ENCODE measurements at regions not wholly inside any gene's neighbourhood (a gene's known extent, or its start where the extent isn't known, plus 50 kb on each side); places are given as distances from the start of the nearest gene placed in this dataset.
"Not testable (repeated sequence)": the region's sequence is repeated elsewhere in the genome, so short reads cannot be mapped to it uniquely, and the experiment has no call there.

- no peaks in the 10 kb centered on the region for H3K9me3 ChIP-seq (ENCODE audit: control insufficient read depth, insufficient read depth, low read length)
Measured at GRCh38 chr6:71088166-71088565, 131.3 kb upstream of the B3GAT2 start.

GRCh38 chr6:71090217-71090616, 133.4 kb upstream of the B3GAT2 start:
- Histone ChIP-seq H3K27me3 (ENCODE audit: control insufficient read depth, insufficient read depth, low read length) (no peaks in the 10 kb centered on the region), H3K27ac (ENCODE audit: low read length) (no peak overlapping the region), H3K4me1 (ENCODE audit: control insufficient read depth, insufficient read depth, low read length) (no peaks in the 10 kb centered on the region), H3K36me3 (ENCODE audit: control insufficient read depth, insufficient read depth, low read length) (no peaks in the 10 kb centered on the region), H3K4me3 (ENCODE audit: low read length) (no peak overlapping the region), H3K9me3 (ENCODE audit: control insufficient read depth, insufficient read depth, low read length) (no peaks in the 10 kb centered on the region)
- DNase-seq (ENCODE audit: low read depth, low spot score), result no peak
- no CpG with 5 or more reads among the region's 4 CpGs for WGBS (ENCODE audit: insufficient coverage, insufficient read length)

More at GRCh38 chr6:71088166-71088565, 131.3 kb upstream of the B3GAT2 start:
- no peak for DNase-seq (ENCODE audit: low read depth, low spot score)
- H3K27ac ChIP-seq (ENCODE audit: low read length), result no peak overlapping the region
- H3K27me3 ChIP-seq (ENCODE audit: control insufficient read depth, insufficient read depth, low read length), result no peaks in the 10 kb centered on the region
- WGBS (ENCODE audit: insufficient coverage, insufficient read length), result no CpG with 5 or more reads among the region's 3 CpGs
- H3K4me3 ChIP-seq (ENCODE audit: low read length), result no peak overlapping the region
- no peaks in the 10 kb centered on the region for H3K36me3 ChIP-seq (ENCODE audit: control insufficient read depth, insufficient read depth, low read length)
- H3K4me1 ChIP-seq (ENCODE audit: control insufficient read depth, insufficient read depth, low read length), result no peaks in the 10 kb centered on the region

GRCh38 chr6:71091167-71091566, 134.3 kb upstream of the B3GAT2 start:
- no peaks in the 10 kb centered on the region for H3K36me3 ChIP-seq (ENCODE audit: control insufficient read depth, insufficient read depth, low read length)
- no peak overlapping the region for H3K4me3 ChIP-seq (ENCODE audit: low read length)
- no peak for DNase-seq (ENCODE audit: low read depth, low spot score)
- no peaks in the 10 kb centered on the region for H3K9me3 ChIP-seq (ENCODE audit: control insufficient read depth, insufficient read depth, low read length)
- H3K4me1 ChIP-seq (ENCODE audit: control insufficient read depth, insufficient read depth, low read length), result no peaks in the 10 kb centered on the region
- H3K27ac ChIP-seq (ENCODE audit: low read length), result no peak overlapping the region
- no peaks in the 10 kb centered on the region for H3K27me3 ChIP-seq (ENCODE audit: control insufficient read depth, insufficient read depth, low read length)
- no CpG with 5 or more reads among the region's 5 CpGs for WGBS (ENCODE audit: insufficient coverage, insufficient read length)

- Histone ChIP-seq H3K36me3 (ENCODE audit: control insufficient read depth, insufficient read depth, low read length) (no peaks in the 10 kb centered on the region), H3K27ac (ENCODE audit: low read length) (no peak overlapping the region), H3K4me3 (ENCODE audit: low read length) (no peak overlapping the region), H3K9me3 (ENCODE audit: control insufficient read depth, insufficient read depth, low read length) (no peaks in the 10 kb centered on the region), H3K4me1 (ENCODE audit: control insufficient read depth, insufficient read depth, low read length) (no peaks in the 10 kb centered on the region), H3K27me3 (ENCODE audit: control insufficient read depth, insufficient read depth, low read length) (no peaks in the 10 kb centered on the region)
- no peak for DNase-seq (ENCODE audit: low read depth, low spot score)
- WGBS (ENCODE audit: insufficient coverage, insufficient read length), result no CpG with 5 or more reads among the region's 1 CpG
Measured at GRCh38 chr6:71091956-71092355, 135.1 kb upstream of the B3GAT2 start.

- H3K4me1 ChIP-seq (ENCODE audit: control insufficient read depth, insufficient read depth, low read length); H3K9me3 ChIP-seq (ENCODE audit: control insufficient read depth, insufficient read depth, low read length); DNase-seq (ENCODE audit: low read depth, low spot score); H3K4me3 ChIP-seq (ENCODE audit: low read length); H3K27me3 ChIP-seq (ENCODE audit: control insufficient read depth, insufficient read depth, low read length); H3K27ac ChIP-seq (ENCODE audit: low read length); H3K36me3 ChIP-seq (ENCODE audit: control insufficient read depth, insufficient read depth, low read length): not testable (repeated sequence)
- no CpG with 5 or more reads among the region's 2 CpGs for WGBS (ENCODE audit: insufficient coverage, insufficient read length)
Measured at GRCh38 chr6:71097264-71097663, 140.4 kb upstream of the B3GAT2 start.

- H3K27me3 ChIP-seq (ENCODE audit: control insufficient read depth, insufficient read depth, low read length), result no peaks in the 10 kb centered on the region
- H3K4me3 ChIP-seq (ENCODE audit: low read length), result no peak overlapping the region
- no peak overlapping the region for H3K27ac ChIP-seq (ENCODE audit: low read length)
- DNase-seq (ENCODE audit: low read depth, low spot score), result no peak
- WGBS (ENCODE audit: insufficient coverage, insufficient read length), result no CpG with 5 or more reads among the region's 1 CpG
- H3K9me3 ChIP-seq (ENCODE audit: control insufficient read depth, insufficient read depth, low read length), result peaks cover 1% of the 10 kb centered on the region; the same call in 1 of the 2 replicates
- H3K4me1 ChIP-seq (ENCODE audit: control insufficient read depth, insufficient read depth, low read length), result no peaks in the 10 kb centered on the region
- no peaks in the 10 kb centered on the region for H3K36me3 ChIP-seq (ENCODE audit: control insufficient read depth, insufficient read depth, low read length)
Measured at GRCh38 chr6:71099649-71100048, 142.8 kb upstream of the B3GAT2 start.

- H3K27ac ChIP-seq (ENCODE audit: low read length), result no peak overlapping the region
- H3K27me3 ChIP-seq (ENCODE audit: control insufficient read depth, insufficient read depth, low read length), result no peaks in the 10 kb centered on the region
- no peaks in the 10 kb centered on the region for H3K4me1 ChIP-seq (ENCODE audit: control insufficient read depth, insufficient read depth, low read length)
- no CpG with 5 or more reads among the region's 2 CpGs for WGBS (ENCODE audit: insufficient coverage, insufficient read length)
- DNase-seq (ENCODE audit: low read depth, low spot score), result no peak
- peaks cover 1% of the 10 kb centered on the region; the same call in 1 of the 2 replicates for H3K9me3 ChIP-seq (ENCODE audit: control insufficient read depth, insufficient read depth, low read length)
- no peaks in the 10 kb centered on the region for H3K36me3 ChIP-seq (ENCODE audit: control insufficient read depth, insufficient read depth, low read length)
- H3K4me3 ChIP-seq (ENCODE audit: low read length), result no peak overlapping the region
Measured at GRCh38 chr6:71103130-71103529, 146.3 kb upstream of the B3GAT2 start.

- H3K4me3 ChIP-seq (ENCODE audit: low read length), result no peak overlapping the region
- H3K27me3 ChIP-seq (ENCODE audit: control insufficient read depth, insufficient read depth, low read length), result no peaks in the 10 kb centered on the region
- no peak overlapping the region for H3K27ac ChIP-seq (ENCODE audit: low read length)
- DNase-seq (ENCODE audit: low read depth, low spot score), result no peak
- H3K9me3 ChIP-seq (ENCODE audit: control insufficient read depth, insufficient read depth, low read length), result peaks cover 1% of the 10 kb centered on the region; the same call in 1 of the 2 replicates
- no peaks in the 10 kb centered on the region for H3K4me1 ChIP-seq (ENCODE audit: control insufficient read depth, insufficient read depth, low read length)
- H3K36me3 ChIP-seq (ENCODE audit: control insufficient read depth, insufficient read depth, low read length), result no peaks in the 10 kb centered on the region
- no CpG with 5 or more reads among the region's 1 CpG for WGBS (ENCODE audit: insufficient coverage, insufficient read length)
Measured at GRCh38 chr6:71103641-71104040, 146.8 kb upstream of the B3GAT2 start.

GRCh38 chr6:71106276-71106675, 149.4 kb upstream of the B3GAT2 start:
- Histone ChIP-seq H3K27ac (ENCODE audit: low read length) (no peak overlapping the region), H3K36me3 (ENCODE audit: control insufficient read depth, insufficient read depth, low read length) (no peaks in the 10 kb centered on the region), H3K9me3 (ENCODE audit: control insufficient read depth, insufficient read depth, low read length) (peaks cover 1% of the 10 kb centered on the region; the same call in 1 of the 2 replicates), H3K27me3 (ENCODE audit: control insufficient read depth, insufficient read depth, low read length) (no peaks in the 10 kb centered on the region), H3K4me3 (ENCODE audit: low read length) (no peak overlapping the region), H3K4me1 (ENCODE audit: control insufficient read depth, insufficient read depth, low read length) (no peaks in the 10 kb centered on the region)
- no CpG with 5 or more reads among the region's 3 CpGs for WGBS (ENCODE audit: insufficient coverage, insufficient read length)
- no peak for DNase-seq (ENCODE audit: low read depth, low spot score)

GRCh38 chr6:71107911-71108420, 151.1 kb upstream of the B3GAT2 start:
- no peaks in the 10 kb centered on the region for H3K4me1 ChIP-seq (ENCODE audit: control insufficient read depth, insufficient read depth, low read length)
- H3K36me3 ChIP-seq (ENCODE audit: control insufficient read depth, insufficient read depth, low read length), result no peaks in the 10 kb centered on the region
- H3K27me3 ChIP-seq (ENCODE audit: control insufficient read depth, insufficient read depth, low read length), result no peaks in the 10 kb centered on the region
- DNase-seq (ENCODE audit: low read depth, low spot score), result no peak
- H3K9me3 ChIP-seq (ENCODE audit: control insufficient read depth, insufficient read depth, low read length), result peaks cover 1% of the 10 kb centered on the region; the same call in 1 of the 2 replicates
- H3K27ac ChIP-seq (ENCODE audit: low read length), result no peak overlapping the region
- H3K4me3 ChIP-seq (ENCODE audit: low read length), result no peak overlapping the region
- WGBS (ENCODE audit: insufficient coverage, insufficient read length), result no CpG with 5 or more reads among the region's 6 CpGs

- Histone ChIP-seq H3K4me1 (ENCODE audit: control insufficient read depth, insufficient read depth, low read length) (no peaks in the 10 kb centered on the region), H3K9me3 (ENCODE audit: control insufficient read depth, insufficient read depth, low read length) (no peaks in the 10 kb centered on the region), H3K27me3 (ENCODE audit: control insufficient read depth, insufficient read depth, low read length) (no peaks in the 10 kb centered on the region), H3K4me3 (ENCODE audit: low read length) (no peak overlapping the region), H3K27ac (ENCODE audit: low read length) (no peak overlapping the region), H3K36me3 (ENCODE audit: control insufficient read depth, insufficient read depth, low read length) (no peaks in the 10 kb centered on the region)
- no CpG with 5 or more reads among the region's 4 CpGs for WGBS (ENCODE audit: insufficient coverage, insufficient read length)
- DNase-seq (ENCODE audit: low read depth, low spot score), result no peak
Measured at GRCh38 chr6:71114544-71114943, 157.7 kb upstream of the B3GAT2 start.

All from iPS DF 6.9 (cell line).